HEK293T (cell line): ENCODE measurements at regions not wholly inside any gene's neighbourhood (a gene's known extent, or its start where the extent isn't known, plus 50 kb on each side); places are given as distances from the start of the nearest gene placed in this dataset.

Experiments
- CTCF ChIA-PET: fragments of 350-600 bp; formaldehyde crosslinking; extraction: SDS; loops from one replicate; lab custom pipeline; 2021; ENCODE audit warnings: antibody characterized with exemption, inconsistent platforms; lab: Yijun Ruan, JAX
- POLR2A ChIA-PET: fragments of 350-600 bp; formaldehyde crosslinking; extraction: SDS; loops from one replicate; lab custom pipeline; 2020; ENCODE audit warnings: antibody characterized with exemption, inconsistent platforms; lab: Yijun Ruan, JAX
- DNase-seq: peaks from one replicate; pipeline ENCODE4 v3.0.0; 2012; ENCODE audit warnings: mixed read lengths; ENCODE audit errors: extremely low spot score
- ARNT ChIP-seq: fragments of 450-650 bp; IDR thresholded peaks from 2 replicates; pipeline ENCODE4 v1.6.1; 2017; ENCODE audit warnings: mild to moderate bottlenecking
- BHLHE40 ChIP-seq: fragments of 450-650 bp; IDR thresholded peaks from 2 replicates; pipeline ENCODE4 v1.6.1; 2016; ENCODE audit warnings: mild to moderate bottlenecking, moderate library complexity, borderline replicate concordance
- CTBP1 ChIP-seq: fragments of 450-650 bp; IDR thresholded peaks from 2 replicates; pipeline ENCODE4 v1.6.1; 2016; ENCODE audit warnings: borderline replicate concordance
- ELF4 ChIP-seq: fragments of 450-650 bp; IDR thresholded peaks from 2 replicates; pipeline ENCODE4 v1.6.1; 2017; ENCODE audit warnings: antibody characterized with exemption
- FOXA1 ChIP-seq: fragments of 450-650 bp; IDR thresholded peaks from 2 replicates; pipeline ENCODE4 v1.6.1; 2016; ENCODE audit warnings: mild to moderate bottlenecking
- FOXK2 ChIP-seq: fragments of 450-650 bp; IDR thresholded peaks from 2 replicates; pipeline ENCODE4 v1.6.1; 2016; ENCODE audit warnings: mild to moderate bottlenecking
- FOXM1 ChIP-seq: fragments of 450-650 bp; IDR thresholded peaks from 2 replicates; pipeline ENCODE4 v1.6.1; 2017; ENCODE audit warnings: mild to moderate bottlenecking, borderline replicate concordance
- HDGF ChIP-seq: fragments of 450-650 bp; IDR thresholded peaks from 2 replicates; pipeline ENCODE4 v1.6.1; 2017; ENCODE audit warnings: antibody characterized with exemption, borderline replicate concordance
- L3MBTL2 ChIP-seq: fragments of 450-650 bp; conservative IDR thresholded peaks from 2 replicates; pipeline ENCODE4 v1.6.1; 2016; ENCODE audit warnings: mild to moderate bottlenecking
- LEF1 ChIP-seq: fragments of 450-650 bp; IDR thresholded peaks from 2 replicates; pipeline ENCODE4 v1.6.1; 2017; ENCODE audit warnings: mild to moderate bottlenecking, borderline replicate concordance
- NFRKB ChIP-seq: fragments of 450-650 bp; IDR thresholded peaks from 2 replicates; pipeline ENCODE4 v1.6.1; 2016; ENCODE audit warnings: mild to moderate bottlenecking, moderate library complexity
- SP1 ChIP-seq: fragments of 450-650 bp; IDR thresholded peaks from 2 replicates; pipeline ENCODE4 v1.6.1; 2017
- SUZ12 ChIP-seq: fragments of 450-650 bp; IDR thresholded peaks from 2 replicates; pipeline ENCODE4 v1.6.1; 2016; ENCODE audit warnings: mild to moderate bottlenecking
- TARDBP ChIP-seq: fragments of 450-650 bp; IDR thresholded peaks from 2 replicates; pipeline ENCODE4 v1.6.1; 2016
- ZNF384 ChIP-seq: fragments of 450-650 bp; IDR thresholded peaks from 2 replicates; pipeline ENCODE4 v1.6.1; 2016
- TF ChIP-seq, protein P1 (sequence below): fragments of 450-650 bp; IDR thresholded peaks from 2 replicates; pipeline ENCODE4 v1.6.1; 2016

DNA sequence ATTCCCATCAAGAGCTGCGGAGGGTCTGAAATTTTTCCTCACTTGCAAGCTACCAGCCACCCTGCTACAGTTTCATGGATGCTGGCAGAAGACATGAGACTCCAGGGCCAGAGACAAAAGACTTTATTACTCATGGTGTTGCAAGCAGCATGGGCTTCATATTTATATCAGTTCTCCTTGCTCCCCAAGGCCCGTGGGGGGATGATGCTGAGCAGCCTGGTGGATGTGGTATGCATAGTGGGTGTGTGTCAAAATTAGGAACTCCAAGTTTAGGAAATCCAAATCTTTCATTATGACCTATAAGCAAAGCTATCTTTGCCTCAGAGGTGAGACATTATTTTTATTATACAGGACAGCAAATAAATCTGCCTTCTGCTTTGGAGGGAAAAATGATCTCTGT lies 105.7 kb upstream of the ALDH1B1 start:
- ChIA-PET CTCF (no interaction called here), POLR2A (no interaction called here)

DNA sequence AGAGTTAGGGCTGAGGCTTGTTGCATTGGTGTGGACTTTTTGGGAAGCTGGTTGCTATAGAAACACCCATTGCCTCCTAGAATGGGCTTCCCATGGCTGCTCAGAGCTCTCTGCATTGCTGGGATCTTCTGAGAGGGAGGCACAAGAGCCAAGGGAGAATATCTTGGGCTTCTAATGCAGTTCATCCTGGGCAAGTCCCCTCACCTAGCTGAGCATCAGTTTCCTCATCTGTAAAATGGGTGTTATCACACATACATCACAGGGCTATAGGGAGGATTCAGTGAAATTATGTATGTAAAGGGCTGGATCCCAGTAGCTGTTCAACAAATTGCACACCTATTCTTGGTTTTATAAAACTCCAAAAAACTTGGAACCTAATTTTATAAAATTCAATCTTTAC lies 106.1 kb upstream of the ALDH1B1 start:
- ChIA-PET POLR2A (no interaction called here), CTCF (no interaction called here)
- TF ChIP-seq HDGF (no peak), BHLHE40 (no peak)
- no peak for DNase-seq

More for the DNA sequence above, 105.7 kb upstream of the ALDH1B1 start:
- TF ChIP-seq NFRKB (no peak), CTBP1 (no peak), HDGF (no peak), ELF4 (no peak), ZNF384 (no peak), LEF1 (no peak), SUZ12 (no peak), BHLHE40 (no peak), SP1 (no peak), ARNT (no peak), FOXM1 (no peak), FOXK2 (no peak), L3MBTL2 (no peak), FOXA1 (no peak), TARDBP (no peak)
- TF ChIP-seq, protein P1, sequence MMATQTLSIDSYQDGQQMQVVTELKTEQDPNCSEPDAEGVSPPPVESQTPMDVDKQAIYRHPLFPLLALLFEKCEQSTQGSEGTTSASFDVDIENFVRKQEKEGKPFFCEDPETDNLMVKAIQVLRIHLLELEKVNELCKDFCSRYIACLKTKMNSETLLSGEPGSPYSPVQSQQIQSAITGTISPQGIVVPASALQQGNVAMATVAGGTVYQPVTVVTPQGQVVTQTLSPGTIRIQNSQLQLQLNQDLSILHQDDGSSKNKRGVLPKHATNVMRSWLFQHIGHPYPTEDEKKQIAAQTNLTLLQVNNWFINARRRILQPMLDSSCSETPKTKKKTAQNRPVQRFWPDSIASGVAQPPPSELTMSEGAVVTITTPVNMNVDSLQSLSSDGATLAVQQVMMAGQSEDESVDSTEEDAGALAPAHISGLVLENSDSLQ, result no peak
- DNase-seq, result no peak

DNA sequence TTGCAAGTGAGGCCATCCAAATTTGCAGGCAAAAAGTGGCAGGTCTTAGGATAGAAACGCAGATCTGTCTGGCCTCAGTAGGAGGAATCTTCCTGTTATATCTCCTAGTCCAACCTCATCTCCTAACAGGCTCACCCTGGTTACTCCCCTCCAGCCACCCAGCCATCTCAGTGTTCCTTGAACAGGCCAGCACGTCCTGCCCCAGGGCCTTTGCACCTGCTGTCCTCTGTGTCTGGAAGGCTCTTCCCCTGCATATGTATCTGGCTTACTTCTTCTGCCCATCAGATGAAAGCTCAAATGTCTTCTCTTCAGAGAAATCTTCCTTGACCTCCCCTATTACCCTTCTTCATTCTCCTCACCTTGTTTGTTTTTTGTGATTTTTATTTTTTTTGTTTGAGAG lies 107.3 kb upstream of the ALDH1B1 start:
- TF ChIP-seq BHLHE40 (no peak), HDGF (no peak), NFRKB (no peak)
- CTCF ChIA-PET, result no interaction called here
- POLR2A ChIA-PET, result no interaction called here
- DNase-seq, result no peak

DNA sequence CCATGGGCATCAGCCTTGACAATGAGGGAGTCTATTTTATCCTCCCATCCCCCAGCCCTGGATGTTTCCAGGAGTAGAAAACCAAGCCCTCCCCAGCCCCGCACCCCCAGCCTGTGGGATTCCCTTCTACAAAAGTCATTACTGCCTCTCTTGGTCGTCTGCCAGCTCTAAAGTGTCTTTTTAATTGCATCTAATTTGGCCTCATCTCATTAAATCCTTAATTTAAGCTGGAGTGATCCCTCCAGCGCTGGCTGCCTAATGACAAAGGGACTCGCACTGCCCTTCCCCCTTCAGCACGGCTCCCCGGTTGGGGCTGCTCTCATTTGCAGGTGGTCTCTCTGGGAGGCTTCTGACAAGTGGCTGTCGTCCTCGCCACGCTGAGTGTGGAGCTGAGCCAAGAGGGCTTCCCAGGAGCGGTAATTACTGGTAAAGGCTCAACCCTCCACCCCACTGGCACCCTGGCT lies 107.9 kb upstream of the ALDH1B1 start:
- TF ChIP-seq TARDBP (no peak), FOXK2 (no peak), L3MBTL2 (no peak), FOXM1 (no peak), ELF4 (no peak), BHLHE40 (no peak), HDGF (no peak), FOXA1 (no peak), SUZ12 (no peak), ZNF384 (no peak), SP1 (no peak), CTBP1 (no peak), NFRKB (no peak), LEF1 (no peak), ARNT (no peak)
- TF ChIP-seq, protein P1, result no peak
- ChIA-PET CTCF (no interaction called here), POLR2A (no interaction called here)
- DNase-seq, result no peak

DNA sequence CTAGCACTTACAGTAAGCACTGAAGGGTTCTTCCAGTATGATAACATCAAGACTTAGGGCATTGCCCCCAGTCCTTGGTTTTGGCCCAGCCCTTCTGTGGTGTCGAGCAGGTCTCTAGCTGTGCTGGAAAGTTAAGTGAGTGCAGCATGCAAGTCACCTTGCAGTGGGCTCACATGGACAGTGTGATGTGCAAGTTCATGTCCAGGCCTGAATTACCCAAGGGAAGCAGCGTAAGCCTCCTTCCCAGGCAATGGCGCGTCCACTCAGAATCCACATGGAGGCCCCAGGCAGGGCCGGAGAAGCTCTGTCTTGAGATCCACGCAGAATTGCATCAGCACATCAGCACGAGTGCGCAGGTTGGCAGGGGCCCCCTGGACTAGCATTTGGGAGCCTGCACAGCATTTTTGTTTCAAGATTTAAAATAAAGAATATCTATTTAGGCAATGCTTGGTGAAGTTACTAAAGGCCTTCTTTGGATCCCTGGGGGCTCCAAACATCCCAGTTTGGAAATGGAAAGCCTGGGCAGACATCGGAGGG lies 108.4 kb upstream of the ALDH1B1 start:
- ChIA-PET POLR2A (no interaction called here), CTCF (no interaction called here)
- DNase-seq, result no peak
- TF ChIP-seq NFRKB (no peak), TARDBP (no peak), CTBP1 (no peak), ZNF384 (no peak)
- TF ChIP-seq, protein P1, result no peak

DNA sequence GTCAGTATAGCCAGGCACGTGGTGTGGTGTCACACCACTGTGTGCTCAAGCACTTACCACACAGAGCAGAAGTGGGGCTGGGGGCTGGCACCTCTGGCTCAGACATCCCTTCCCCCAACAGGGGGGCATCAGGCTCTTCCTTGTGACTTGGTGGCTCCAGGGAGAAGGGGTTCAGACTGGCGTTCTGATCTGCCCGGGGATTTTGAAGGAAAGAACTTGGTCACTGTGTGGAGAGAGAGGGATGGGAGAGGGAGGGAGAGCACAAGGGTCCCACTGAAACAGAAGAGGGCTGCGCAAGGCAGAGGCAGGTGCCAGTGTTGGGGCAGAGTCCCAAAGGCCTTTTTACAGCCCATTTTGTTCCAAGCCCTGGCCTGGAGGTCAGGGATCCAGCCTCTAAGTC lies 109.7 kb upstream of the ALDH1B1 start:
- TF ChIP-seq, protein P1, result no peak
- no peak for TF ChIP-seq BHLHE40
- no peak for TF ChIP-seq FOXA1
- TF ChIP-seq TARDBP, result no peak
- no peak for TF ChIP-seq L3MBTL2
- no peak for TF ChIP-seq FOXK2
- TF ChIP-seq HDGF, result no peak
- TF ChIP-seq ELF4, result no peak
- no peak for TF ChIP-seq ZNF384
- TF ChIP-seq NFRKB, result no peak
- no peak for TF ChIP-seq ARNT
- TF ChIP-seq LEF1, result no peak
- no peak for TF ChIP-seq SUZ12
- DNase-seq, result no peak
- ChIA-PET POLR2A (no interaction called here), CTCF (no interaction called here)
